Posterior cingulate gyrus (tissue), 11 donors: ENCODE measurements at regions not wholly inside any gene's neighbourhood (a gene's known extent, or its start where the extent isn't known, plus 50 kb on each side); places are given as distances from the start of the nearest gene placed in this dataset.
A peak's percentile ranks its signal among the peaks of the same experiment; 100 is the strongest.
"Not testable (repeated sequence)": the region's sequence is repeated elsewhere in the genome, so short reads cannot be mapped to it uniquely, and the experiment has no call there.

Experiments
- DNase-seq, 10 donors: peaks; one replicate each; pipeline versions ENCODE4 v3.0.0 to v3.0.0-alpha.2; 2020 to 2021; ENCODE audit warnings: mixed read lengths in 3 of 10
- intact Hi-C: fragments of 100-400 bp; cut with DNase I; formaldehyde crosslinking; loops from one replicate; pipeline ENCODE4 v1.15.1; 2023

GRCh38 chr5:154702477-154702876, 52.7 kb upstream of the LARP1 start:
- intact Hi-C loops: no loop called here

GRCh38 chr5:154701725-154702124, 53.5 kb upstream of the LARP1 start:
- DNase-seq, intact Hi-C loops: not testable (repeated sequence)

More at GRCh38 chr5:154702477-154702876, 52.7 kb upstream of the LARP1 start:
- no peak for DNase-seq

GRCh38 chr5:154701181-154701580, 54.0 kb upstream of the LARP1 start:
- no peak for DNase-seq
- intact Hi-C loops: no loop called here

- DNase-seq, intact Hi-C loops: not testable (repeated sequence)
These were observed 54.8 kb upstream of the LARP1 start for GRCh38 chr5:154700289-154700928.

- no peak for DNase-seq
- intact Hi-C loops: no loop called here
These were observed 56.4 kb upstream of the LARP1 start for GRCh38 chr5:154698763-154699162.

- intact Hi-C loops: no loop called here
- DNase-seq: no peak
These were observed 57.8 kb upstream of the LARP1 start for GRCh38 chr5:154697371-154697770.

GRCh38 chr5:154696891-154697290, 58.3 kb upstream of the LARP1 start:
- intact Hi-C loops: no loop called here
- no peak for DNase-seq

DNA sequence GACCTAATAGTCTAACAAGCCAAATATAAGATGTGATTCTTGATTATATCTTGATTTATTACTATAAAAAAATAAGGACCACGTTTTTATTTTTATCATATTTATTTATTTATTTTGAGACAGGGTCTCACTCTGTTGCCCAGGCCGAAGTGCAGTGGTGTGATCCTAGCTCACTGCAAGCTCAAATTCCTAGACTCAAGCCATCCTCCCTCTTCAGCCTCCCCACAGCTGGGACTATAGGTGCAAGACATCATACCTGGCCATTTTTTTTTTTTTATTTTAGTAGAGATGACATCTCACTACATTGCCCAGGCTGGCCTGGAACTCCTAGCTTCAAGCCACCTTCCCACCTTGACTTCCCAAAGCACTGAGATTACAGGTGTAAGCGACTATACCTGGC, 61.0 kb upstream of the LARP1 start:
- intact Hi-C loops: no loop called here
- no peak for DNase-seq

GRCh38 chr5:154690488-154690887, 64.7 kb upstream of the LARP1 start:
- no peak for DNase-seq
- intact Hi-C loops: no loop called here

GRCh38 chr5:154686490-154686889, 68.7 kb upstream of the LARP1 start:
- intact Hi-C loops: no loop called here
- DNase-seq: no peak

DNA sequence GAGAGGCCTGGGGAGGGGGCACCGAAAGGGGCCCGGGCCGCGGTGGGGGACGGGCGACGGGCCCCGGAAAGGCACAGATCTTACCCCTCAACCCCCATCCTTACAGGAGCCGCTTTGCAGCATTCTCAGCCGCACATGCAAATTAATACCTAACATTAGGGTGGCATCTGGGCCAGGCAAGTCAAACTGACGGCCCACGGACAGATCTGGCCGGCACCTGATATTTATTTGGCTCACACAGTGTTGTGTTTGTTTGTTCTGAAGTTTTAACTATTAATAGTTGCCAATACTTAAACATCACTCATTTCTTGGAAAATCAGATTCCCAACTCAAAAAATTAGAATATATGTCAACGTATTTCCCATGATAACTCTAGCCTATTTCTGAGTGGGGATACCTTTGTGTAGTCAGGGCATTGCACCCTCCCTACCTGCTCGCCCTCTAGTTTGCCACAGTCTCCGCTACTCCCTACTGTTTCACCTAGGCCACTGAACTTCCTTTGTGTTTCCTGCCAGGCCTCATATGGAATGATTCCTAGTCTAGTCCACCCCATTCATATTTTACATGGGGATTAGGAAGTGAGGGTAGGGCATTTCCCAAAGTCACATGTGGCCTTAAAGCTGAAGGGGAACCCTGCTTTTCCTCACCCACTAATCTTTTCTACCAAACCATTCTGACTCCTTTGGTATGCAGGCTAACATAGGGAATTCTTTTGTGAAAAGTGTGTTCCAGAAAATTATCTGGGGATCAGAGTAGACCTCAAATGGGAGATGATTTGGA, 71.9 kb upstream of the LARP1 start:
- no peak for DNase-seq
- intact Hi-C loops: no loop called here

- intact Hi-C loops: no loop called here
- DNase-seq: no peak
These were observed 75.7 kb upstream of the LARP1 start for GRCh38 chr5:154679501-154679900.

DNA sequence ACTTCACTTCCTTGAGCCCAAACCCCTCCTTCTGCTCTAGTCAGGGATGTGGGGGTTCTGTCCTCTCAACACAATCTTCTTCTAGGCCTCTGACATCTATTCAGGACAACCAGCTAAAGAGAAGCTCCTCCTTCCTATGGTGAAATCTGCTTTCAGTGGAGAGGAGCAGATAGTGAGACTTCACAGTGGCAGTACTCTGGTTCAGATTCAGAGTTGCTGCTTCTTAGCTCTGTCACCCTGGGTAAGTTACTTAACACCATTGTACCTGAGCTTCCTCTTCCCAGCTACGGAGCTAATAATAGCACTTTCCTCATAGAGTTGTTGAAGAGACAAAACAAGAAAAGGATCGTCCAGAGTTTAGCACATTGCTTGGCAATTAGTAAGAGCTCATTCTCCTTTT, 77.3 kb upstream of the LARP1 start:
- intact Hi-C loops: no loop called here
- DNase-seq: no peak

- intact Hi-C loops: no loop called here
- DNase-seq: no peak
These were observed 78.7 kb upstream of the LARP1 start for GRCh38 chr5:154676508-154676907.

DNA sequence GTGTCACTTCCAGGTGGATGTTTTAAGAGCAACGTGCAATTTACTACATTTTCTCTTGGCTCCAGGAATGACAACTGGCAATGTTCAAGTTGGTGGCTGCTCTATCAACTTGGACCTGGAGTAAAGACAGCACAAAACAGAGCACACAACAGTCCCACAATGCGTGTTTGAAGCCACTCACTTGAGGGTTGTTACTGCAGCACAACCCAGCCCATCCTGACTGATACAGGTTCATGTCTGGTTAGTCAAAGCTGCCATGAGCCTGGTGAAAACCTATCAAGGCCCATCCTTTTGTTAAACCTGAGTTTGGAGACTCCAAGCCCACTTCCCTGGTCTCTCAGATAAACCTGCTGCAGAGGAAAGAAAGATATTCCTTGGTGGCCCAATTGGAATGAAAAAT, 81.1 kb upstream of the LARP1 start:
- no peak for DNase-seq
- intact Hi-C loops: no loop called here

DNA sequence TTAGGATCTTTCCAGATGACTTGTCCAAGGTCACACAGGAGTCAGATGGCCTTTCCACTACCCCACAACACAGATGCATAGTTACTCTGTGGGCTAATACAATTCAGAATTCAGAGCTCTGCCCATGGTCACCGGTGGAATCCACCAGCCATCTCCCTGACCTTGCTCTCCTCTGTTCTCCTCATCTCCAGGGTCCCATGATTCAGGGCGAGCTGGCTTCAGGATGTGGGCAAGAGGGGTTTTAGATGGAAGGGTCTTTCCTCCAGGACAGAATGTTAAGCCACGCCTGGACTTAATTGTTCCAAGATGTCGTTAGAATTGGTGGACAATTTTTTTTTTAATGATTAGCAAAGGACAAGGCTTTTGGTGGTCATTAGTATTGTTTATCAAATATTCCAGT, 81.7 kb upstream of the LARP1 start:
- intact Hi-C loops: no loop called here
- DNase-seq: no peak

- intact Hi-C loops: not testable (repeated sequence)
- peak in 1 of 10 donors; percentile 31 for DNase-seq
These were observed 85.3 kb upstream of the LARP1 start for GRCh38 chr5:154669913-154670312.

GRCh38 chr5:154669402-154669801, 85.8 kb upstream of the LARP1 start:
- peak in 1 of 10 donors; percentile 54 for DNase-seq
- intact Hi-C loops: no loop called here

GRCh38 chr5:154664869-154665268, 90.3 kb upstream of the LARP1 start:
- DNase-seq: peak in 1 of 10 donors; percentile 9
- intact Hi-C loops: no loop called here

DNA sequence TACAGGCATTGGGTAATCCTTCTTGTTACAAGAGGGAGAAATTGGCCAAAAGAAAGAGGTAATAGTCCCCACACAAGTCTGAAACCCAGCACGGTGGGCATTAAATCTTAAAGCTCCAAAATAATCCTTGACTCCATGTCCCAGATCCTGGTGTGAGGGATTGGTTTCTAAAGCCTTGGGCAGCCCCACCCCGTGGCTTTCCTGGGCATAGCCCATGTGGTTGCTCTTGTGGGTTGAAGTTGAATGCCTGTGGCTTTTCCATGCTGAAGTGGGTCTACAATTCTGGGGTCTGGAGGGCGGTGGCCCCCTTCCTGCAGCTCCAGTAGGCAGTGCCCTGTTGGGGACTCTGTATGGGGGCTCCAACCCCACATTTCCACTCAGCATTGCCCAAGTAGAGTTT, 91.8 kb upstream of the LARP1 start:
- peak in 1 of 10 donors; percentile 53 for DNase-seq
- intact Hi-C loops: no loop called here

GRCh38 chr5:154654486-154655371, 100.4 kb upstream of the LARP1 start:
- intact Hi-C loops: no loop called here
- no peak for DNase-seq
